ENCODE measurements at regions not wholly inside any gene's neighbourhood (a gene's known extent, or its start where the extent isn't known, plus 50 kb on each side); places are given as distances from the start of the nearest gene placed in this dataset.
"Not testable (repeated sequence)": the region's sequence is repeated elsewhere in the genome, so short reads cannot be mapped to it uniquely, and the experiment has no call there.

GRCh38 chr12:125336246-125336645 lies 271.0 kb downstream of the AACS start:
- peaks cover under 1% of the 10 kb centered on the region for H3K4me1 ChIP-seq
- no peak for TF ChIP-seq CTCF (IDR thresholded peaks at IDR 0.05)
- no peak overlapping the region for H3K27ac ChIP-seq
- no peak overlapping the region for H3K4me3 ChIP-seq
- H3K27me3 ChIP-seq = peaks cover 18% of the 10 kb centered on the region
- ATAC-seq (no peak), DNase-seq (no peak)
- no peaks in the 10 kb centered on the region for H3K36me3 ChIP-seq
- no peaks in the 10 kb centered on the region for H3K9me3 ChIP-seq
- intact Hi-C loops (cut with DNase I) = no loop called here

GRCh38 chr12:125340791-125341190 lies 275.6 kb downstream of the AACS start:
- DNase-seq = no peak
- H3K9me3 ChIP-seq = no peaks in the 10 kb centered on the region
- no peak for TF ChIP-seq CTCF (IDR thresholded peaks at IDR 0.05)
- no peaks in the 10 kb centered on the region for H3K36me3 ChIP-seq
- no peaks in the 10 kb centered on the region for H3K4me1 ChIP-seq
- intact Hi-C loops (cut with DNase I) = no loop called here
- ATAC-seq = peak; percentile 65
- H3K27ac ChIP-seq = no peak overlapping the region
- no peak overlapping the region for H3K4me3 ChIP-seq
- H3K27me3 ChIP-seq = peaks cover 8% of the 10 kb centered on the region

- H3K36me3 ChIP-seq = no peaks in the 10 kb centered on the region
- intact Hi-C loops (cut with DNase I) = no loop called here
- H3K27me3 ChIP-seq = peaks cover 8% of the 10 kb centered on the region
- H3K4me3 ChIP-seq = no peak overlapping the region
- H3K27ac ChIP-seq = no peak overlapping the region
- ATAC-seq (no peak), DNase-seq (no peak)
- H3K4me1 ChIP-seq = no peaks in the 10 kb centered on the region
- no peak for TF ChIP-seq CTCF (IDR thresholded peaks at IDR 0.05)
- no peaks in the 10 kb centered on the region for H3K9me3 ChIP-seq
Measured at GRCh38 chr12:125341422-125341821, 276.2 kb downstream of the AACS start.

- Histone ChIP-seq H3K4me3 (no peak overlapping the region), H3K36me3 (no peaks in the 10 kb centered on the region), H3K27me3 (peaks cover 12% of the 10 kb centered on the region), H3K4me1 (no peaks in the 10 kb centered on the region), H3K9me3 (no peaks in the 10 kb centered on the region), H3K27ac (no peak overlapping the region)
- intact Hi-C loops (cut with DNase I) = no loop called here
- no peak for ATAC-seq
- DNase-seq = no peak
- no peak for TF ChIP-seq CTCF (IDR thresholded peaks at IDR 0.05)
Measured at GRCh38 chr12:125343649-125344048, 278.4 kb downstream of the AACS start.

- TF ChIP-seq CTCF (IDR thresholded peaks at IDR 0.05) = no peak
- Histone ChIP-seq H3K4me1 (no peaks in the 10 kb centered on the region), H3K36me3 (no peaks in the 10 kb centered on the region), H3K27me3 (peaks cover 17% of the 10 kb centered on the region), H3K9me3 (no peaks in the 10 kb centered on the region), H3K27ac (no peak overlapping the region), H3K4me3 (no peak overlapping the region)
- ATAC-seq = no peak
- DNase-seq = no peak
- intact Hi-C loops (cut with DNase I) = no loop called here
Measured at GRCh38 chr12:125346362-125346761, 281.1 kb downstream of the AACS start.

GRCh38 chr12:125351788-125352187 lies 286.6 kb downstream of the AACS start:
- intact Hi-C loops (cut with DNase I) = no loop called here
- Histone ChIP-seq H3K27me3 (peaks cover 9% of the 10 kb centered on the region), H3K4me1 (no peaks in the 10 kb centered on the region), H3K27ac (no peak overlapping the region), H3K4me3 (no peak overlapping the region), H3K9me3 (no peaks in the 10 kb centered on the region), H3K36me3 (no peaks in the 10 kb centered on the region)
- DNase-seq (no peak), ATAC-seq (no peak)
- TF ChIP-seq CTCF (IDR thresholded peaks at IDR 0.05) = no peak

GRCh38 chr12:125353002-125353401 lies 287.8 kb downstream of the AACS start:
- H3K27me3 ChIP-seq; ATAC-seq; H3K9me3 ChIP-seq; H3K4me3 ChIP-seq; intact Hi-C loops (cut with DNase I); H3K4me1 ChIP-seq; DNase-seq; H3K27ac ChIP-seq; H3K36me3 ChIP-seq: not testable (repeated sequence)

All from upper lobe of right lung (tissue), 1 donor.